CD4-positive, CD25-positive, alpha-beta regulatory T cell (primary cell): ENCODE measurements at regions not wholly inside any gene's neighbourhood (a gene's known extent, or its start where the extent isn't known, plus 50 kb on each side); places are given as distances from the start of the nearest gene placed in this dataset.
"Not testable (repeated sequence)": the region's sequence is repeated elsewhere in the genome, so short reads cannot be mapped to it uniquely, and the experiment has no call there.

Source experiments
- ATAC-seq, 2 donors: fragments of 150-1000 bp; cut with Tn5 transposase; one replicate each; pipeline ENCODE4 v1.10.0; 2021; ENCODE audit warnings: low read depth in 2 of 2, moderate number of reproducible peaks in 2 of 2, moderate library complexity in 1 of 2
- DNase-seq, 3 donors: peaks; one replicate each; pipeline versions ENCODE4 v3.0.0 to v3.0.0-alpha.2; 2012 to 2022; ENCODE audit warnings: mixed read lengths in 1 of 3
- H3K27ac ChIP-seq: one replicate; pipeline ENCODE4 v1.7.0; 2013; ENCODE audit warnings: mild to moderate bottlenecking, low read length; ENCODE audit not compliant: insufficient read depth, poor library complexity, severe bottlenecking
- H3K27me3 ChIP-seq: one replicate; pipeline ENCODE4 v1.7.0; 2013; ENCODE audit warnings: low read length; ENCODE audit not compliant: control insufficient read depth, insufficient read depth
- H3K36me3 ChIP-seq: one replicate; pipeline ENCODE4 v1.7.0; 2013; ENCODE audit warnings: mild to moderate bottlenecking, low read length, moderate library complexity; ENCODE audit not compliant: control insufficient read depth, insufficient read depth
- H3K4me1 ChIP-seq: 2 replicates; pipeline ENCODE4 v1.7.0; 2013; ENCODE audit warnings: mild to moderate bottlenecking, low read length; ENCODE audit not compliant: insufficient read depth, control insufficient read depth, poor library complexity, severe bottlenecking
- H3K4me3 ChIP-seq: one replicate; pipeline ENCODE4 v1.7.0; 2013; ENCODE audit warnings: low read depth, mild to moderate bottlenecking, low read length, moderate library complexity
- H3K9me3 ChIP-seq, 2 experiments: 1 replicate in 1 of 2; 2 replicates in 1 of 2; pipeline ENCODE4 v1.7.0; 2013; ENCODE audit warnings: low read length in 2 of 2, mild to moderate bottlenecking in 1 of 2, moderate library complexity in 1 of 2; ENCODE audit not compliant: control insufficient read depth in 2 of 2
- H3K27ac Mint-ChIP-seq, 3 donors: one replicate each; pipeline ENCODE4 v1.8.0; 2020 to 2022; ENCODE audit warnings: mild to moderate bottlenecking in 3 of 3, mixed read lengths in 3 of 3, moderate library complexity in 2 of 3
- H3K27me3 Mint-ChIP-seq: one replicate; pipeline ENCODE4 v1.8.0; 2022; ENCODE audit warnings: mild to moderate bottlenecking, mixed read lengths
- H3K36me3 Mint-ChIP-seq: one replicate; pipeline ENCODE4 v1.8.0; 2020; ENCODE audit warnings: mixed read lengths
- H3K4me1 Mint-ChIP-seq, 4 donors: one replicate each; pipeline ENCODE4 v1.8.0; 2020 to 2022; ENCODE audit warnings: mixed read lengths in 4 of 4, mild to moderate bottlenecking in 1 of 4
- H3K4me3 Mint-ChIP-seq, 4 donors: one replicate each; pipeline ENCODE4 v1.8.0; 2020 to 2022; ENCODE audit warnings: mild to moderate bottlenecking in 4 of 4, mixed read lengths in 4 of 4, moderate library complexity in 3 of 4
- H3K9me3 Mint-ChIP-seq, 7 donors: one replicate each; pipeline ENCODE4 v1.8.0; 2020 to 2022; ENCODE audit warnings: mixed read lengths in 7 of 7, mild to moderate bottlenecking in 3 of 7, moderate library complexity in 2 of 7

- Mint-ChIP-seq H3K9me3 (peaks cover 0 to 2% (median 0%) of the 10 kb centered on the region in 7 donors), H3K4me3 (no peak overlapping the region), H3K36me3 (no peaks in the 10 kb centered on the region), H3K27ac (no peak overlapping the region), H3K4me1 (no peaks in the 10 kb centered on the region), H3K27me3 (peaks cover 7% of the 10 kb centered on the region)
- Histone ChIP-seq H3K4me3 (no peak overlapping the region), H3K27me3 (no peaks in the 10 kb centered on the region), H3K4me1 (no peaks in the 10 kb centered on the region), H3K36me3 (no peaks in the 10 kb centered on the region), H3K27ac (no peak overlapping the region), H3K9me3 (no peaks in the 10 kb centered on the region)
- DNase-seq (no peak), ATAC-seq (no peak)
Measured at GRCh38 chr2:45102579-45103117, 93.4 kb upstream of the SIX2 start.

- Mint-ChIP-seq H3K27ac (no peak overlapping the region), H3K9me3 (peaks cover 0 to 2% (median 0%) of the 10 kb centered on the region in 7 donors), H3K4me3 (no peak overlapping the region), H3K36me3 (no peaks in the 10 kb centered on the region), H3K27me3 (peaks cover 7% of the 10 kb centered on the region), H3K4me1 (no peaks in the 10 kb centered on the region)
- DNase-seq (no peak), ATAC-seq (no peak)
- no peaks in the 10 kb centered on the region for H3K9me3 ChIP-seq
- H3K4me1 ChIP-seq = no peaks in the 10 kb centered on the region
- no peaks in the 10 kb centered on the region for H3K27me3 ChIP-seq
- no peak overlapping the region for H3K27ac ChIP-seq
- H3K36me3 ChIP-seq = no peaks in the 10 kb centered on the region
- no peak overlapping the region for H3K4me3 ChIP-seq
Measured at GRCh38 chr2:45102141-45102540, 92.9 kb upstream of the SIX2 start.

- no peak for DNase-seq
- H3K27ac Mint-ChIP-seq = no peak overlapping the region
- peaks cover 0 to 2% (median 0%) of the 10 kb centered on the region in 7 donors for H3K9me3 Mint-ChIP-seq
- Histone ChIP-seq H3K36me3 (no peaks in the 10 kb centered on the region), H3K4me1 (no peaks in the 10 kb centered on the region), H3K27me3 (no peaks in the 10 kb centered on the region), H3K27ac (no peak overlapping the region), H3K4me3 (no peak overlapping the region), H3K9me3 (no peaks in the 10 kb centered on the region)
- no peaks in the 10 kb centered on the region for H3K4me1 Mint-ChIP-seq
- ATAC-seq = no peak
- H3K4me3 Mint-ChIP-seq = no peak overlapping the region
- no peaks in the 10 kb centered on the region for H3K36me3 Mint-ChIP-seq
- H3K27me3 Mint-ChIP-seq = peaks cover 37% of the 10 kb centered on the region
Measured at GRCh38 chr2:45096996-45097395, 87.7 kb upstream of the SIX2 start.

- not testable (repeated sequence) for H3K27me3 ChIP-seq, H3K9me3 Mint-ChIP-seq, H3K4me3 Mint-ChIP-seq, H3K27ac ChIP-seq, H3K36me3 ChIP-seq, H3K4me1 Mint-ChIP-seq, DNase-seq, H3K27ac Mint-ChIP-seq, H3K4me1 ChIP-seq, H3K9me3 ChIP-seq, H3K4me3 ChIP-seq, H3K36me3 Mint-ChIP-seq, ATAC-seq
- H3K27me3 Mint-ChIP-seq = peaks cover 40% of the 10 kb centered on the region
Measured at GRCh38 chr2:45096038-45096437, 86.8 kb upstream of the SIX2 start.

- DNase-seq = no peak
- no peaks in the 10 kb centered on the region for H3K9me3 ChIP-seq
- H3K4me3 ChIP-seq = no peak overlapping the region
- peaks cover 0 to 3% (median 2%) of the 10 kb centered on the region in 7 donors for H3K9me3 Mint-ChIP-seq
- H3K4me3 Mint-ChIP-seq = no peak overlapping the region
- no peaks in the 10 kb centered on the region for H3K4me1 ChIP-seq
- no peaks in the 10 kb centered on the region for H3K36me3 Mint-ChIP-seq
- no peaks in the 10 kb centered on the region for H3K27me3 ChIP-seq
- H3K27ac ChIP-seq = no peak overlapping the region
- H3K27ac Mint-ChIP-seq = no peak overlapping the region
- no peaks in the 10 kb centered on the region for H3K36me3 ChIP-seq
- no peaks in the 10 kb centered on the region for H3K4me1 Mint-ChIP-seq
- ATAC-seq = no peak
- H3K27me3 Mint-ChIP-seq = peaks cover 36% of the 10 kb centered on the region
Measured at GRCh38 chr2:45093663-45094062, 84.4 kb upstream of the SIX2 start.

GRCh38 chr2:45093181-45093580, 83.9 kb upstream of the SIX2 start:
- H3K27ac ChIP-seq = no peak overlapping the region
- H3K27me3 ChIP-seq = no peaks in the 10 kb centered on the region
- no peak for ATAC-seq
- no peaks in the 10 kb centered on the region for H3K36me3 ChIP-seq
- no peaks in the 10 kb centered on the region for H3K9me3 ChIP-seq
- H3K4me3 Mint-ChIP-seq = no peak overlapping the region
- H3K4me1 Mint-ChIP-seq = no peaks in the 10 kb centered on the region
- DNase-seq = no peak
- H3K36me3 Mint-ChIP-seq = no peaks in the 10 kb centered on the region
- H3K4me3 ChIP-seq = no peak overlapping the region
- peaks cover 34% of the 10 kb centered on the region for H3K27me3 Mint-ChIP-seq
- H3K4me1 ChIP-seq = no peaks in the 10 kb centered on the region
- H3K9me3 Mint-ChIP-seq = peaks cover 0 to 3% (median 2%) of the 10 kb centered on the region in 7 donors
- peak overlapping the region in 1 of 3 donors; percentile 14 for H3K27ac Mint-ChIP-seq

GRCh38 chr2:45089554-45090261, 80.5 kb upstream of the SIX2 start:
- Histone ChIP-seq H3K27ac (no peak overlapping the region), H3K36me3 (no peaks in the 10 kb centered on the region), H3K9me3 (no peaks in the 10 kb centered on the region), H3K4me3 (no peak overlapping the region), H3K27me3 (no peaks in the 10 kb centered on the region), H3K4me1 (no peaks in the 10 kb centered on the region)
- ATAC-seq (no peak), DNase-seq (no peak)
- Mint-ChIP-seq H3K9me3 (peaks cover 0 to 3% (median 2%) of the 10 kb centered on the region in 7 donors), H3K27ac (no peak overlapping the region), H3K4me3 (no peak overlapping the region), H3K36me3 (no peaks in the 10 kb centered on the region), H3K27me3 (peaks cover 25% of the 10 kb centered on the region), H3K4me1 (no peaks in the 10 kb centered on the region)

GRCh38 chr2:45085487-45085886, 76.2 kb upstream of the SIX2 start:
- no peaks in the 10 kb centered on the region for H3K36me3 Mint-ChIP-seq
- no peaks in the 10 kb centered on the region for H3K4me1 Mint-ChIP-seq
- no peak overlapping the region for H3K4me3 Mint-ChIP-seq
- Histone ChIP-seq H3K27ac (no peak overlapping the region), H3K36me3 (no peaks in the 10 kb centered on the region), H3K9me3 (no peaks in the 10 kb centered on the region), H3K27me3 (no peaks in the 10 kb centered on the region), H3K4me1 (no peaks in the 10 kb centered on the region), H3K4me3 (no peak overlapping the region)
- H3K9me3 Mint-ChIP-seq = peaks cover 0 to 3% (median under 1%) of the 10 kb centered on the region in 7 donors
- peaks cover 5% of the 10 kb centered on the region for H3K27me3 Mint-ChIP-seq
- H3K27ac Mint-ChIP-seq = no peak overlapping the region
- DNase-seq (no peak), ATAC-seq (no peak)
